ENCODE measurements at regions not wholly inside any gene's neighbourhood (a gene's known extent, or its start where the extent isn't known, plus 50 kb on each side); places are given as distances from the start of the nearest gene placed in this dataset.

GRCh38 chr4:138299881-138300280 is 57.7 kb upstream of the SLC7A11 start:
- DNase-seq, result no peak

GRCh38 chr4:138298866-138299265 is 56.7 kb upstream of the SLC7A11 start:
- no peak for DNase-seq

GRCh38 chr4:138298431-138298830 is 56.3 kb upstream of the SLC7A11 start:
- no peak for DNase-seq

GRCh38 chr4:138297743-138298405 is 55.7 kb upstream of the SLC7A11 start:
- no peak for DNase-seq

- DNase-seq, result no peak
Measured at GRCh38 chr4:138292321-138292720, 50.2 kb upstream of the SLC7A11 start.

Measured in SW 1271 (cell line).